Trophoblast cell (in vitro differentiated cells and primary cell): ENCODE measurements at regions not wholly inside any gene's neighbourhood (a gene's known extent, or its start where the extent isn't known, plus 50 kb on each side); places are given as distances from the start of the nearest gene placed in this dataset.

ENCODE experiments used
- DNase-seq, 2 donors: peaks; one replicate each; pipeline ENCODE4 v3.0.0-alpha.2; 2016
- H2AFZ ChIP-seq: 2 replicates; pipeline ENCODE4 v1.6.1; 2013; ENCODE audit warnings: low read length, moderate library complexity, mild to moderate bottlenecking; ENCODE audit not compliant: insufficient read depth, poor library complexity
- H2AK5ac ChIP-seq: 2 replicates; pipeline ENCODE4 v1.6.1; 2013; ENCODE audit warnings: mild to moderate bottlenecking, low read length
- H2BK120ac ChIP-seq: 2 replicates; pipeline ENCODE4 v1.6.1; 2013; ENCODE audit warnings: low read length, mild to moderate bottlenecking, moderate library complexity; ENCODE audit not compliant: insufficient read depth, poor library complexity
- H2BK12ac ChIP-seq: 2 replicates; pipeline ENCODE4 v1.6.1; 2013; ENCODE audit warnings: mild to moderate bottlenecking, low read length, moderate library complexity
- H2BK5ac ChIP-seq: 2 replicates; pipeline ENCODE4 v1.6.1; 2013; ENCODE audit warnings: low read length, low read depth, moderate library complexity, mild to moderate bottlenecking; ENCODE audit not compliant: poor library complexity
- H3K14ac ChIP-seq: 2 replicates; pipeline ENCODE4 v1.6.1; 2013; ENCODE audit warnings: mild to moderate bottlenecking, low read length
- H3K18ac ChIP-seq: 2 replicates; pipeline ENCODE4 v1.6.1; 2013; ENCODE audit warnings: mild to moderate bottlenecking, low read length
- H3K23ac ChIP-seq: 2 replicates; pipeline ENCODE4 v1.6.1; 2013; ENCODE audit warnings: low read length
- H3K27ac ChIP-seq: 2 replicates; pipeline ENCODE4 v1.5.1; 2013; ENCODE audit warnings: low read depth, mild to moderate bottlenecking, inconsistent platforms, low read length, moderate library complexity
- H3K27me3 ChIP-seq: 2 replicates; pipeline ENCODE4 v1.6.1; 2013; ENCODE audit warnings: inconsistent platforms, mild to moderate bottlenecking, low read length, moderate library complexity; ENCODE audit not compliant: insufficient read depth
- H3K36me3 ChIP-seq, 2 experiments: 1 replicate in 1 of 2; 2 replicates in 1 of 2; pipeline ENCODE4 v1.6.1; 2013; ENCODE audit warnings: low read length in 2 of 2, mild to moderate bottlenecking in 2 of 2, moderate library complexity in 1 of 2; ENCODE audit not compliant: insufficient read depth in 2 of 2, control insufficient read depth in 1 of 2
- H3K4ac ChIP-seq: 2 replicates; pipeline ENCODE4 v1.6.1; 2013; ENCODE audit warnings: low read depth, mild to moderate bottlenecking, low read length, moderate library complexity
- H3K4me1 ChIP-seq, 2 experiments: 1 replicate in 1 of 2; 2 replicates in 1 of 2; pipeline ENCODE4 v1.6.1; 2013; ENCODE audit warnings: low read length in 2 of 2, mild to moderate bottlenecking in 2 of 2, moderate library complexity in 1 of 2; ENCODE audit not compliant: insufficient read depth in 2 of 2, control insufficient read depth in 1 of 2
- H3K4me2 ChIP-seq: 2 replicates; pipeline ENCODE4 v1.6.1; 2013; ENCODE audit warnings: inconsistent platforms, mild to moderate bottlenecking, low read length, moderate library complexity
- H3K4me3 ChIP-seq: 2 replicates; pipeline ENCODE4 v1.5.1; 2013; ENCODE audit warnings: mild to moderate bottlenecking, low read depth, low read length, inconsistent platforms
- H3K79me1 ChIP-seq: one replicate; pipeline ENCODE4 v1.6.1; 2013; ENCODE audit warnings: low read length
- H3K79me2 ChIP-seq: 2 replicates; pipeline ENCODE4 v1.6.1; 2013; ENCODE audit warnings: low read length, mild to moderate bottlenecking; ENCODE audit not compliant: control insufficient read depth, insufficient read depth, poor library complexity
- H3K9ac ChIP-seq: 2 replicates; pipeline ENCODE4 v1.6.1; 2013; ENCODE audit warnings: mild to moderate bottlenecking, low read length
- H3K9me3 ChIP-seq: 2 replicates; pipeline ENCODE4 v1.6.1; 2013; ENCODE audit warnings: low read depth, mild to moderate bottlenecking, control low read depth, inconsistent platforms, low read length; ENCODE audit not compliant: insufficient read depth
- H4K12ac ChIP-seq: 2 replicates; pipeline ENCODE4 v1.6.1; 2013; ENCODE audit warnings: low read depth, mild to moderate bottlenecking, low read length, moderate library complexity
- H4K8ac ChIP-seq: 2 replicates; pipeline ENCODE4 v1.6.1; 2013; ENCODE audit warnings: low read depth, mild to moderate bottlenecking, low read length, moderate library complexity
- H4K91ac ChIP-seq: one replicate; pipeline ENCODE4 v1.6.1; 2013; ENCODE audit warnings: low read depth, mild to moderate bottlenecking, low read length, moderate library complexity
- WGBS: extraction: QIAGEN DNeasy Blood & Tissue Kit; methylation state at CpG from one replicate; pipeline ENCODE4 v1.1.7; 2013; ENCODE audit warnings: missing lambda C conversion rate; ENCODE audit not compliant: insufficient read length, insufficient coverage; ENCODE audit errors: extremely low coverage; 5-methylcytosine and 5-hydroxymethylcytosine counted together

DNA sequence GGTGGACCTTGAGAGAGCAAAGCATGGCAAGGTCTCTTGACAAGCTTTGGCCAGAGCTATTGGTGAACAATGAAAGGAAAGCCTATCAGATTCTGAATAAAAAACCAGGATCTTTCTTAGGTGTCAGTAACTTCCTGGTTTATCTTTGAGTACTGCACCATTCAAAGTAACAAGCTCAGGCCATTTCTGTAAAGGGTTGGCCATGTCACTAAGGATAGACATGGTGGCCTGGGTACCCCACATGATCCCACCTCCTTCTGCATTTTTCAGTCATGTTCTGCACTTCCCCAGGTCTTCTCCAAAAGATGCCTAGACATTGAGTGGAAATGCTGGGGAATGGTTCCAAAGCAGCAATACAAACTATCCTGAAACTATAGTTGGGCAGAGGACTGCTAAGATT lies 242.0 kb downstream of the ARHGAP12 start:
- no peak for DNase-seq
- Histone ChIP-seq H3K9ac (no peak overlapping the region), H4K12ac (no peak overlapping the region), H2BK12ac (no peak overlapping the region), H2BK120ac (no peak overlapping the region), H2BK5ac (no peak overlapping the region), H4K91ac (no peak overlapping the region), H3K4me1 (no peaks in the 10 kb centered on the region), H3K36me3 (no peaks in the 10 kb centered on the region), H2AFZ (no peak overlapping the region), H3K9me3 (no peaks in the 10 kb centered on the region), H3K4me2 (no peak overlapping the region), H3K4ac (no peak overlapping the region), H3K4me3 (no peak overlapping the region), H3K23ac (no peak overlapping the region), H3K79me1 (no peaks in the 10 kb centered on the region), H3K18ac (no peak overlapping the region), H3K27ac (no peak overlapping the region), H3K14ac (no peak overlapping the region), H3K27me3 (no peaks in the 10 kb centered on the region), H3K79me2 (no peaks in the 10 kb centered on the region), H4K8ac (no peak overlapping the region), H2AK5ac (no peak overlapping the region)

GRCh38 chr10:31683682-31684081 lies 244.9 kb downstream of the ARHGAP12 start:
- no peaks in the 10 kb centered on the region for H3K27me3 ChIP-seq
- no peaks in the 10 kb centered on the region for H3K9me3 ChIP-seq
- H2BK120ac ChIP-seq = no peak overlapping the region
- H2AFZ ChIP-seq = no peak overlapping the region
- no peak overlapping the region for H2BK12ac ChIP-seq
- no peak overlapping the region for H3K9ac ChIP-seq
- H4K8ac ChIP-seq = no peak overlapping the region
- H2AK5ac ChIP-seq = no peak overlapping the region
- no peak overlapping the region for H3K4me3 ChIP-seq
- no peak overlapping the region for H4K12ac ChIP-seq
- no peak overlapping the region for H3K27ac ChIP-seq
- no peak overlapping the region for H3K4ac ChIP-seq
- no peak overlapping the region for H3K18ac ChIP-seq
- H2BK5ac ChIP-seq = no peak overlapping the region
- no peak overlapping the region for H3K14ac ChIP-seq
- no peaks in the 10 kb centered on the region for H3K79me1 ChIP-seq
- H3K36me3 ChIP-seq = no peaks in the 10 kb centered on the region
- no peaks in the 10 kb centered on the region for H3K4me1 ChIP-seq
- no CpG with 5 or more reads among the region's 1 CpG for WGBS
- no peak for DNase-seq
- no peaks in the 10 kb centered on the region for H3K79me2 ChIP-seq
- no peak overlapping the region for H4K91ac ChIP-seq
- no peak overlapping the region for H3K23ac ChIP-seq
- H3K4me2 ChIP-seq = no peak overlapping the region

DNA sequence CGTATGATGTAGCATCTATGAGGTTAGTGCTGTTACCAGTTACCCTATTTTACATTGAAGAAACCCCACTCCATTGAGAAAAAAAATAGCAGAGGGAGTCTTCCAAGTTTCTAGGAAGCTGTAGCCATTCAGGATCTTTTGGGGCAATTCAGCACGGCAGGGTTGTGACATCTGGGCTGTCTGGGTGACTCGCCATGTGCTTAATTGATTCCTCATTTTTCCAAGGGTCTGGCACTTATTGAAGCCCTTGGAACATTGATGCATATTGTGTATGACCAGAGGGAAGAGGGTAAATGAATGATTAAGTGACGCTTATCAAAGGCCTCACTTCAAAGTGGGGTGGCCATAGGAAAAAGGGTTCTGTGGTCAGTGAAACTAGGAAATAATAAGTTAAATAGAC lies 248.7 kb downstream of the ARHGAP12 start:
- H3K4me1 ChIP-seq = no peaks in the 10 kb centered on the region
- WGBS = no CpG with 5 or more reads among the region's 4 CpGs
- no peak overlapping the region for H2BK12ac ChIP-seq
- no peak overlapping the region for H2BK120ac ChIP-seq
- DNase-seq = no peak
- H4K8ac ChIP-seq = no peak overlapping the region
- no peak overlapping the region for H4K91ac ChIP-seq
- H3K4ac ChIP-seq = no peak overlapping the region
- no peaks in the 10 kb centered on the region for H3K79me2 ChIP-seq
- no peaks in the 10 kb centered on the region for H3K79me1 ChIP-seq
- peaks cover 2% of the 10 kb centered on the region for H3K9me3 ChIP-seq
- H3K14ac ChIP-seq = no peak overlapping the region
- no peak overlapping the region for H2BK5ac ChIP-seq
- H2AFZ ChIP-seq = no peak overlapping the region
- no peaks in the 10 kb centered on the region for H3K36me3 ChIP-seq
- no peak overlapping the region for H3K23ac ChIP-seq
- H3K18ac ChIP-seq = no peak overlapping the region
- H3K27me3 ChIP-seq = no peaks in the 10 kb centered on the region
- no peak overlapping the region for H3K4me2 ChIP-seq
- no peak overlapping the region for H3K4me3 ChIP-seq
- no peak overlapping the region for H3K9ac ChIP-seq
- no peak overlapping the region for H4K12ac ChIP-seq
- no peak overlapping the region for H3K27ac ChIP-seq
- no peak overlapping the region for H2AK5ac ChIP-seq

- no peaks in the 10 kb centered on the region for H3K27me3 ChIP-seq
- no peaks in the 10 kb centered on the region for H3K79me1 ChIP-seq
- H2AK5ac ChIP-seq = no peak overlapping the region
- H3K4me2 ChIP-seq = no peak overlapping the region
- no peak overlapping the region for H3K14ac ChIP-seq
- H3K9ac ChIP-seq = no peak overlapping the region
- H4K91ac ChIP-seq = no peak overlapping the region
- no peak overlapping the region for H4K12ac ChIP-seq
- WGBS = no CpG with 5 or more reads among the region's 20 CpGs
- H3K4me3 ChIP-seq = no peak overlapping the region
- H3K18ac ChIP-seq = no peak overlapping the region
- H2BK120ac ChIP-seq = no peak overlapping the region
- no peak overlapping the region for H3K4ac ChIP-seq
- no peaks in the 10 kb centered on the region for H3K79me2 ChIP-seq
- no peak overlapping the region for H2BK5ac ChIP-seq
- H3K36me3 ChIP-seq = no peaks in the 10 kb centered on the region
- H3K4me1 ChIP-seq = no peaks in the 10 kb centered on the region
- H4K8ac ChIP-seq = no peak overlapping the region
- no peak overlapping the region for H3K23ac ChIP-seq
- H2AFZ ChIP-seq = no peak overlapping the region
- H2BK12ac ChIP-seq = no peak overlapping the region
- DNase-seq = no peak
- peaks cover 2% of the 10 kb centered on the region for H3K9me3 ChIP-seq
- no peak overlapping the region for H3K27ac ChIP-seq
These were observed 249.8 kb downstream of the ARHGAP12 start for GRCh38 chr10:31678575-31679516.
